ENCODE measurements at regions not wholly inside any gene's neighbourhood (a gene's known extent, or its start where the extent isn't known, plus 50 kb on each side); places are given as distances from the start of the nearest gene placed in this dataset.

GRCh38 chr16:58938811-58939210 lies 204.7 kb upstream of the GOT2 start:
- intact Hi-C loops (cut with DNase I) = no loop called here
- no peak for DNase-seq (ENCODE audit: low spot score)
- Histone ChIP-seq H3K4me3 (no peak overlapping the region), H3K4me1 (replicated peaks) (no peaks in the 10 kb centered on the region), H3K27ac (no peak overlapping the region), H3K36me3 (no peaks in the 10 kb centered on the region), H3K9me3 (no peaks in the 10 kb centered on the region), H3K27me3 (replicated peaks; ENCODE audit: insufficient read depth) (no peaks in the 10 kb centered on the region)
- 31% methylated on average over 7 of the region's 7 CpGs for WGBS
- TF ChIP-seq CTCF (IDR thresholded peaks at IDR 0.05) (no peak), POLR2AphosphoS5 (IDR thresholded peaks at IDR 0.05) (no peak), POLR2A (IDR thresholded peaks at IDR 0.05) (no peak)

- no peak overlapping the region for H3K4me3 ChIP-seq
- intact Hi-C loops (cut with DNase I) = no loop called here
- TF ChIP-seq CTCF (IDR thresholded peaks at IDR 0.05) = no peak
- DNase-seq (ENCODE audit: low spot score) = no peak
- H3K36me3 ChIP-seq = no peaks in the 10 kb centered on the region
- 78% methylated on average over 5 of the region's 5 CpGs for WGBS
- no peaks in the 10 kb centered on the region for H3K27me3 ChIP-seq (replicated peaks; ENCODE audit: insufficient read depth)
- no peaks in the 10 kb centered on the region for H3K4me1 ChIP-seq (replicated peaks)
- no peaks in the 10 kb centered on the region for H3K9me3 ChIP-seq
- no peak overlapping the region for H3K27ac ChIP-seq
These were observed 203.5 kb upstream of the GOT2 start for GRCh38 chr16:58937661-58938060.

GRCh38 chr16:58933186-58933585 lies 199.1 kb upstream of the GOT2 start:
- no peaks in the 10 kb centered on the region for H3K9me3 ChIP-seq
- 89% methylated on average over 3 of the region's 3 CpGs for WGBS
- H3K36me3 ChIP-seq = no peaks in the 10 kb centered on the region
- no peak for TF ChIP-seq POLR2AphosphoS5 (IDR thresholded peaks at IDR 0.05)
- no peak for TF ChIP-seq CTCF (IDR thresholded peaks at IDR 0.05)
- TF ChIP-seq POLR2A (IDR thresholded peaks at IDR 0.05) = no peak
- H3K4me3 ChIP-seq = no peak overlapping the region
- H3K4me1 ChIP-seq (replicated peaks) = no peaks in the 10 kb centered on the region
- intact Hi-C loops (cut with DNase I) = no loop called here
- H3K27ac ChIP-seq = no peak overlapping the region
- H3K27me3 ChIP-seq (replicated peaks; ENCODE audit: insufficient read depth) = no peaks in the 10 kb centered on the region
- no peak for DNase-seq (ENCODE audit: low spot score)

GRCh38 chr16:58931436-58931835 lies 197.3 kb upstream of the GOT2 start:
- no peak overlapping the region for H3K4me3 ChIP-seq
- H3K27me3 ChIP-seq (replicated peaks; ENCODE audit: insufficient read depth) = no peaks in the 10 kb centered on the region
- H3K9me3 ChIP-seq = no peaks in the 10 kb centered on the region
- H3K27ac ChIP-seq = no peak overlapping the region
- H3K36me3 ChIP-seq = no peaks in the 10 kb centered on the region
- 57% methylated on average over 4 of the region's 4 CpGs for WGBS
- intact Hi-C loops (cut with DNase I) = no loop called here
- no peaks in the 10 kb centered on the region for H3K4me1 ChIP-seq (replicated peaks)
- no peak for DNase-seq (ENCODE audit: low spot score)
- no peak for TF ChIP-seq POLR2AphosphoS5 (IDR thresholded peaks at IDR 0.05)
- no peak for TF ChIP-seq POLR2A (IDR thresholded peaks at IDR 0.05)
- TF ChIP-seq CTCF (IDR thresholded peaks at IDR 0.05) = no peak

GRCh38 chr16:58923094-58923493 lies 189.0 kb upstream of the GOT2 start:
- H3K4me3 ChIP-seq = no peak overlapping the region
- H3K36me3 ChIP-seq = no peaks in the 10 kb centered on the region
- H3K27me3 ChIP-seq (replicated peaks; ENCODE audit: insufficient read depth) = no peaks in the 10 kb centered on the region
- intact Hi-C loops (cut with DNase I) = no loop called here
- no peak for TF ChIP-seq CTCF (IDR thresholded peaks at IDR 0.05)
- no peak for TF ChIP-seq POLR2A (IDR thresholded peaks at IDR 0.05)
- TF ChIP-seq POLR2AphosphoS5 (IDR thresholded peaks at IDR 0.05) = no peak
- 82% methylated on average over 2 of the region's 2 CpGs for WGBS
- no peak for DNase-seq (ENCODE audit: low spot score)
- H3K4me1 ChIP-seq (replicated peaks) = no peaks in the 10 kb centered on the region
- H3K9me3 ChIP-seq = no peaks in the 10 kb centered on the region
- no peak overlapping the region for H3K27ac ChIP-seq

Data from prostate gland (tissue), 2 donors.